Right renal cortex interstitium (tissue), 3 donors: ENCODE measurements at regions not wholly inside any gene's neighbourhood (a gene's known extent, or its start where the extent isn't known, plus 50 kb on each side); places are given as distances from the start of the nearest gene placed in this dataset.
A peak's percentile ranks its signal among the peaks of the same experiment; 100 is the strongest.

ENCODE experiments used
- DNase-seq, 3 donors: peaks; one replicate each; pipeline ENCODE4 v3.0.0-alpha.2; 2013; ENCODE audit warnings: low read depth in 3 of 3, low spot score in 2 of 3

DNA sequence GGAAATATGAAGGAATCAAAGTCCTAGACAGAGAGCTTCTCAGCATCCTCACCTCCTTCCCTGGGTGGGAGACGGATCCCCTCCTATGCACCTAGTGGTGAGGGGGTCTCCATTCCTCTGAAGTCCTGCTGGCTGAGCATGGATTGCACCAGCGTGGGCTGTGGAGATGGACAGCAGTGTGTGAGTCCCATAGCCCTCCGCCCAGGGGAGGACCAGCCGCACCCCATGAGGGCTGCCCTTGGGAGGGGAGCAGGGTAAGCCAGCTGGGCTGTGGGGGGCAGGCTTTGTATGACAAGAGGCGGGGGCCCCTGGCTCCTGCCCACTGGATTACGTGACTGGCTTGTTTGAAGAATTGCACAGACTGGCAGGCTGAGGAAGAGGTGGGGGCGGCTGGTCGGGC, 768.2 kb downstream of the GALR1 start:
- no peak for DNase-seq

DNA sequence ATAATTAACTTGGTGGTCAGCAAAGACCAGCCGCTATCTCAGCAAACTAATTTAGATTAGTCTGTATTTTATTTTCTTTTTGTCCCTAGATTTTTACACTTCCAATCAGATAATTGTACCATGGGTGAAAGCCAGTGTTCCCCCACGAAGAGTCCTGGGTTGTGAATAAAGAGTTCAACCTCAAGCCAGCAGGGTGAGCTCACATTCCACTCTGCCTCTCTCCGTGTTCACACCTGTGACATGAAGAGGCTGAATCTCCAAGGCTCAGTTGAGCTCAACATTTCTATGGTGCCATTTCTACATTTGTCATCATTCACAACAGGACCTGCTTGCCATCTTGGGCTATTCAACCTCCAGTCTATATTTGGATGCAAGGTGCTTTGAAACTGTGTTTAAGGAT, 771.5 kb downstream of the GALR1 start:
- no peak for DNase-seq

DNA sequence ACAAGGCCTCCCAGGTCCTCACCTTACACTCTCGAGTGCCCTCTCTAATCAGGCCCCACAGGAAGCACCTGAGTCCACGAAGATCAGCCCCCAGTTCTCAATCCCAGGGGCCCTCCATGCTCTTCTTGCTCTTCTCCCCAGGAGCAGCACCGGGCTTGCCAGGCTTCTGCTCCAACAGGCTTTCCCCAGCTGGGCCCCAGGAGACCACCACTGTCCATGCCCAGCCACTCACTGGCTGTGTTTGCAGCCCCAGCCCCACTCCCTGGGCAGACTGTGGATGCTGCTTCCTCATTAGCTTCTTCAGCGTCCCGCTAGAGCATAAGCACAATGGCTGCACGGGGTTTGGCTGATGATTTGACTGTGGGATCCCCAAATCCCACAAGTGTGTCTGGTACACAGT, 781.9 kb downstream of the GALR1 start:
- DNase-seq, result no peak

GRCh38 chr18:78031991-78032390, 782.3 kb downstream of the GALR1 start:
- DNase-seq, result no peak

- DNase-seq, result no peak
Measured at GRCh38 chr18:78032574-78032973, 782.9 kb downstream of the GALR1 start.

- DNase-seq, result no peak
Measured at GRCh38 chr18:78034755-78035154, 785.1 kb downstream of the GALR1 start.

GRCh38 chr18:78041218-78041617, 791.6 kb downstream of the GALR1 start:
- DNase-seq, result no peak

DNA sequence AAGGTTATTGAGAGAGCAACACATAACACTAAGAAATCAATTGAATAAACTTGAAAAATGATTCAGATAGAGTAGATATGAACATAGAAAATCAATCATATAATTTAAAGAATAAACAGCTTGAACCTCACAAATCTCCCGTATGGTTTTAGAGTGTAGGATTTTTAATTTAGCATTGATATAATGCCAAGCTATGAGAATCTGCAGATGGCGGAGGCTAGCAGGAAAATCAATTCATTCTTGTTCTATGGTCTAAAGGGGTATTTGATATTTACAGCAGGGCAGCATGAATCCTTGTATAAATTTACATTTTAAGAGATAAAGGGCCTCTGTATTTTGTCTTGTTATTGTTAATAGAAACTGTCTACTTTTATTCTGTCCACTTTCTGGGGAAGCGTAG, 797.0 kb downstream of the GALR1 start:
- no peak for DNase-seq

- DNase-seq, result no peak
Measured at GRCh38 chr18:78049281-78049680, 799.6 kb downstream of the GALR1 start.

- no peak for DNase-seq
Measured at GRCh38 chr18:78054801-78055200, 805.2 kb downstream of the GALR1 start.

DNA sequence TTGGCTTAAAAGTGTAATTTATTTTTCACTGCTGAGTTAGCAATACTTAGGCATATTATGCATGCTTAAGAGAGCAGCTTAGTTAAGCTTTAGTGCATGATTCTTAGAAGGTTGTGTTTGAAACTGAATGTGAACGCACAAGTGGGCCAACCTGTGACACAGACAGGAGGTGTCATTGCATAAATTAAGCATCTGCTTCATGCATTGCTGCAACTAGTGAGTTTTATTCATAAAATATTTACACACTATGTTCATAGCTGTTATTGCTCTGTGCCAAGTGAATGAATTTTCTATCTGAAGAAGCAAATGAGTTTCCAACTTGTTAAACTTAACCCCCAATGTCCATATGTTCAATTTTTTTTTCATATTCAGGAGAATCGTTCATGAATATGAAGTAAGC, 806.4 kb downstream of the GALR1 start:
- no peak for DNase-seq

DNA sequence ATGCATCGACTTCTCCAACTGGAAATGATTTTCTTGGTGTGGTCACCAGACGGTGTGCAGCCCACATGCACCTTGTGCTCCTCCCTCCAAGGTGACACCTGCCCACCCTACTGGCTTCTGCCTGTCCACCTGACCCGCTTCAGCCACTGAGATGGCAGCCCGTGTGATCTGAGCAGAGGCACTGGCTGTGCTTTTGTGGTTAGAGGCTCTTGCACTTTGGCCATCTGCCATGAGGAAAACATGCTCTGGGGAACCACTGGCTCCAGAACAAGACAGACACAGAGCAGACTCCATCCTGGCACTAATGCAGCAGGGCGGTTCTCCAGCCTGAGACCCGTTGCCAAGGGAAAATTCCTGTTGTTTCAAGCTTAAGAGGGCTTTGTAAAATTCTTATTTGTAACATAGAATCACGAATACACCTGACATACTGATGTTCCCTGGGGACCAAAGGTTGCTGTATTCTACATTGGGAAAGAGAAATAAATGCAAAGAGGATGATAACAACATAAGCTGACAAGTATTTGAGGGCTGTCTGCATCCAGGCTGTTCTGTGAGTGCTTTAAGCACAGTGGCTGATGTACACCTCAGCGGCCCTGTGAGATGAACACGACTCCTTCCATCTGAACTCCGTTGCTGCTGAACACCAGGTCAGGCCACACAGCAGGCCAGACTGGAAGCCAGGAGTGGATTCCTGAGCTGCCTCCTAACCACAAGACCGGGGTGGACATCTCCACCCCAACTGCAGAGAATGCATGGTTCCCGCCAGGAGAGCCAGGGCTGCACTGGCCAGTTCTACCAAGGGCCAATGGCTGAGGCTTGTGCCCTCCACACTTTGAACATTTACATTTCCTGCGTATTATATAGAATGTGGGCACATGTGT, 820.4 kb downstream of the GALR1 start:
- DNase-seq, result no peak

- no peak for DNase-seq
Measured at GRCh38 chr18:78071166-78071710, 821.6 kb downstream of the GALR1 start.

- no peak for DNase-seq
Measured at GRCh38 chr18:78071776-78072175, 822.1 kb downstream of the GALR1 start.

DNA sequence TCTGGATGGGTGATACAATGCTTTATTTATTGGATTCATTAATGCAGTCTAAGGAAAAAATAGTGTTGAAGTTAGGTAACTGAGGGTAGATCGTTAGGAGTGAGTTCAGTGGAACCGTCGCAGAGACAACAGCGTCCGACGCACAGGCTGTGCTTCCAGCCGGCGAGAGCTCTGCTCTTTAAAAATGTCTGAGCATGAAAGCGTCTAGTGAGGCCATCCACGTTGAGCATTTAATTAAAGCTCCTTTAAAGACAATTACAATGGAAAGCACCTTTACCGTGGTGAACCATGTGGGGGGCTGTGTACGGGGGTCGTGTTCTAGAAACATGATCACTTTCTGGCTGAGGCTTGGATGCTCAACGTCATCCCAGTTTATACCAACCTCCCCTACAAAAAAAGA, 822.7 kb downstream of the GALR1 start:
- no peak for DNase-seq

DNA sequence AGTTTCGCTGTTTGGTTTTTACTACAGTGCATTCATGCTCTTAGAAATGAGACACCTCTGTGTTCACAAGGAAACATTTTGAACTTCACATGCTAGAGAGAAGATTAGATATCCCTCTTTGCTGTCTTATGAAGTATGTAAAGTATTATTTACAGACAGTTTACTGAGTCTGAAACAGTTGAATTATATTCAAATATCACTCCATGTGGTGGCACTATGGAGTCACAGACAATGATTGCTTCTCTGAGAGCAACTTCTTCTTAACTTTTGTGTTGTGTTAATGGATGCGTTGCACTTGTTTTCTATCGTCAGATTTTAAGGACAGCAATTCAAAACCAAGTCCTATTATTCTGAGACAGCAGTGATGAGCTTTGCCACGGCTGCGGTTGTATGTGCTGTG, 823.6 kb downstream of the GALR1 start:
- peak in 1 of 3 donors; percentile 6 for DNase-seq

GRCh38 chr18:78074400-78075020, 824.9 kb downstream of the GALR1 start:
- no peak for DNase-seq

DNA sequence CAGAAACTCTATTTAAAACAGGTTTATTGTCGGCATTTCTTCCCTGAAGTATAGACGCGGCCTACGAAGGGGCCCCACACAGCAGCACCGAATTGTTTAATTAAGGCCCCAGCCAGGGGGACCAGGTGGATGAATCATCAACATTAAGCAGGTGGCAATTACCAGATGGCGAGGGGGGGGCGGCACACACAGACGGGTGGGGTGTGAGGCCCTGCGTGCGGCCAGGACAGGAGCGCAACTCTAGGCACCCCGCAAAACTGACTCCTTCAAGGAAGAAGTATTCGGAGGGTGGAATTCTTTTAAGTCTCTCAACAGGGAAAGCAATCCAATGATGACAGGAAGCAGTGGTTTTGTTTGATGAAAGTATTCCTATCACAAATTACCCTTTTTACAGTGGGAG, 830.4 kb downstream of the GALR1 start:
- no peak for DNase-seq

- no peak for DNase-seq
Measured at GRCh38 chr18:78080761-78081160, 831.1 kb downstream of the GALR1 start.

- DNase-seq, result no peak
Measured at GRCh38 chr18:78082816-78083215, 833.2 kb downstream of the GALR1 start.

GRCh38 chr18:78085241-78086185, 835.9 kb downstream of the GALR1 start:
- DNase-seq, result no peak
